ENCODE measurements at regions not wholly inside any gene's neighbourhood (a gene's known extent, or its start where the extent isn't known, plus 50 kb on each side); places are given as distances from the start of the nearest gene placed in this dataset.
A peak's percentile ranks its signal among the peaks of the same experiment; 100 is the strongest.

GRCh38 chr16:72467157-72467759 lies 295.3 kb upstream of the PMFBP1 start:
- ATAC-seq (ENCODE audit: low FRiP score in 2 of 2) (peak in 1 of 2 donors; percentile 59), DNase-seq (no peak)
- WGBS, 2 donors, result 46% methylated on average over 3 of the region's 3 CpGs
- TF ChIP-seq POLR2AphosphoS5 (IDR thresholded peaks at IDR 0.05), result no peak
- TF ChIP-seq CTCF (IDR thresholded peaks at IDR 0.05), result peak in 5 of 6 experiments; percentile 8 to 44 (median 23)
- Histone ChIP-seq H3K4me1 (no peaks in the 10 kb centered on the region), H3K4me3 (no peak overlapping the region), H3K27me3 (no peaks in the 10 kb centered on the region), H3K9me3 (peaks cover 0 to 4% (median 0%) of the 10 kb centered on the region in 4 donors), H3K27ac (no peak overlapping the region), H3K36me3 (no peaks in the 10 kb centered on the region)

DNA sequence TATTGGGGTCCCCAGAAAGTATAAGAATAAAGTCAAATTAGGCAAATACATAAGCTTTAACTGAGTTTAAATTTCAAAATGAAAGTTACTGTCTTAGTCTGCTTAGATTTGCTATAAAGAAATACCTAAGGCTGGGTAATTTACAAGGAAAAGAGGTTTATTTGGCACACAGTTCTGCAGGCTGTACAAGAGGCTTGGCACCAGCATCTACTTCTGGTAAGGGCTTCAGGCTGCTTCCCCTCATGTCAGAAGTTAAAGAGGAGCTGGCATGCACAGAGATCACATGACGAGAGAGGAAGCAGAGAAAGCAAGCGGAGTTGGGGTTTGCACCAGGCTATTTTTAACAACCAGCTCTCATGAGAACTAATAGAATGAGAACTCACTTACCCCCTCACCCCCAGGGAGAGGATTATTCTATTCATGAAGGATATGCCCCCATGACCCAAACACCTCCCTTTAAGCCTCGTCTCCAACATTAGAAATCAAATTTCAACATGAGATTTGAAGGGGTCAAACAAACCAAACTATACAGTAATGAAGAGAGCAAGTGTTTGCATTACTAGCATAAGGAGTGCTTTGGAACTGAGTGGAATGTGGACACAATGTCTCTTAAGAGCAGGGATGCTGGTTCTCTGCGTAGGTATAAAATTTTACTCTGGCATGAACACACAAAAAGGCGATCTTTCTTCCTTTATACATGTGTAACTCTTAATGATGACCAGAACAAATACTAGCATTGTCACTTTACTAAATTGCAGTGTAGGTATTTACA lies 292.8 kb upstream of the PMFBP1 start:
- DNase-seq (no peak), ATAC-seq (ENCODE audit: low FRiP score in 2 of 2) (peak in 1 of 2 donors; percentile 65)
- 59% methylated on average over 5 of the region's 5 CpGs for WGBS, 2 donors

GRCh38 chr16:72464052-72464451 lies 292.1 kb upstream of the PMFBP1 start:
- Histone ChIP-seq H3K4me1 (no peaks in the 10 kb centered on the region), H3K27ac (no peak overlapping the region), H3K36me3 (no peaks in the 10 kb centered on the region), H3K27me3 (no peaks in the 10 kb centered on the region), H3K4me3 (no peak overlapping the region), H3K9me3 (peaks cover 0 to 4% (median 0%) of the 10 kb centered on the region in 4 donors)
- WGBS, 2 donors, result 90 to 94% methylated on average over 1 of the region's 1 CpG
- no peak for ATAC-seq (ENCODE audit: low FRiP score in 2 of 2)
- TF ChIP-seq POLR2A (IDR thresholded peaks at IDR 0.05), result no peak
- no peak for TF ChIP-seq CTCF (IDR thresholded peaks at IDR 0.05)
- no peak for TF ChIP-seq EP300 (IDR thresholded peaks at IDR 0.05)
- no peak for TF ChIP-seq POLR2AphosphoS5 (IDR thresholded peaks at IDR 0.05)
- DNase-seq, result no peak

More for the DNA sequence above, 292.8 kb upstream of the PMFBP1 start:
- Histone ChIP-seq H3K4me1 (no peaks in the 10 kb centered on the region), H3K36me3 (no peaks in the 10 kb centered on the region), H3K27ac (no peak overlapping the region), H3K4me3 (no peak overlapping the region), H3K27me3 (no peaks in the 10 kb centered on the region), H3K9me3 (peaks cover 0 to 4% (median 0%) of the 10 kb centered on the region in 4 donors)
- TF ChIP-seq POLR2A (IDR thresholded peaks at IDR 0.05) (no peak), CTCF (IDR thresholded peaks at IDR 0.05) (no peak), EP300 (IDR thresholded peaks at IDR 0.05) (no peak), POLR2AphosphoS5 (IDR thresholded peaks at IDR 0.05) (no peak)

DNA sequence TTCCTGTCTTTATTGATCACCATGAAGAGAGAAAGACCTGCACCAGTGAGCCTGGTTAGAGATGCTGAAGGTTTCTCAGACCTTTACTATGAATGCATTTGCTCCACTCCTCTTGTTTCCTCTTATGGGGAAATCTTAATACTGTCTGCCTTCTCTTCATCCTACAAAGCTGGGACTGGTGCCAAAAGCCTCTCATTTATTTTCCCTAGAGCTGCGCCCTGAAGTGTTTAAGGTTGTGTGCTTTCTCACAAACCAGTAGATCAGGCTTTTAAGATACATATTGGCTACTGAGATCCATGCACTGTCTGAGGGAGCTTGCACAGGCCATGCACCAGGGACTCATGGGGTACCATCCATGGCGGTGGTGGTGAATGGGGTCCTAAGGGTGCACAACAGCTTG lies 286.1 kb upstream of the PMFBP1 start:
- Histone ChIP-seq H3K27me3 (no peaks in the 10 kb centered on the region), H3K4me3 (no peak overlapping the region), H3K9me3 (peaks cover 0 to 5% (median 4%) of the 10 kb centered on the region in 4 donors), H3K27ac (no peak overlapping the region), H3K4me1 (no peaks in the 10 kb centered on the region), H3K36me3 (no peaks in the 10 kb centered on the region)
- ATAC-seq (ENCODE audit: low FRiP score in 2 of 2) (no peak), DNase-seq (no peak)
- 65 to 69% methylated on average over 2 of the region's 2 CpGs for WGBS, 2 donors
- TF ChIP-seq CTCF (IDR thresholded peaks at IDR 0.05) (no peak), POLR2AphosphoS5 (IDR thresholded peaks at IDR 0.05) (no peak), EP300 (IDR thresholded peaks at IDR 0.05) (no peak), POLR2A (IDR thresholded peaks at IDR 0.05) (no peak)

All from upper lobe of left lung (tissue), 6 donors.